NCI-H2196 treated with DMSO at 0.1 percent for 48 hours (cell line): ENCODE measurements at regions not wholly inside any gene's neighbourhood (a gene's known extent, or its start where the extent isn't known, plus 50 kb on each side); places are given as distances from the start of the nearest gene placed in this dataset.
"Not testable (repeated sequence)": the region's sequence is repeated elsewhere in the genome, so short reads cannot be mapped to it uniquely, and the experiment has no call there.

Experiments used
- DNase-seq: peaks from one replicate; lab custom pipeline; 2025; ENCODE audit not compliant: unreplicated experiment; lab: John Stamatoyannopoulos, UW

- DNase-seq, result no peak
These were observed 130.1 kb upstream of the ASCC3 start for GRCh38 chr6:101011186-101011585.

DNA sequence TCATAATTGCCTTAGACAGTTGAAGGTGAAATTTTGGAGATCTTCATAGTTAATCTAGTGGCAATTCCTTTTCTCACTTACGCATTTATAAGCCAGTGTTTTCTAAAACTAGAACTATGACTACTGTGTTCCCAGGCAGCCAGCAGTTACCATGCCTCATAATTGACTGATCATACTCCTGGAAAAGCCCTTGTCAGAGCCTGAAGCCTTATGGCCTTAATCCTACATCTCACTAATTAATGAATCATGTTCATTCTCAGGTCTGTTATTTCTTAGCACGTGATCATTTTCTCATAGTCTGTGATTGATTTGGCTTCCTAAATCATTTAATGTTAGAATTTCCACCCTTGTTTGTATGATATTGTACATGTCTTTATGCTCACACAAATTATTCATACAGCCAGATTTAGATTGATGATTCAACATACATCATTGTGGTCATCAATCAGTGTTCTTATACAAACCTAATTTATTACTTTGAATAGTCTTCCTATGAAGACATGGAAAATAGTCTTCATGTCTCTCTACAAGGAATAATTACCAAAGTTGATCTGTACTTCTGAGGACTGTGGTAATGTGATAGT, 132.6 kb upstream of the ASCC3 start:
- no peak for DNase-seq

DNA sequence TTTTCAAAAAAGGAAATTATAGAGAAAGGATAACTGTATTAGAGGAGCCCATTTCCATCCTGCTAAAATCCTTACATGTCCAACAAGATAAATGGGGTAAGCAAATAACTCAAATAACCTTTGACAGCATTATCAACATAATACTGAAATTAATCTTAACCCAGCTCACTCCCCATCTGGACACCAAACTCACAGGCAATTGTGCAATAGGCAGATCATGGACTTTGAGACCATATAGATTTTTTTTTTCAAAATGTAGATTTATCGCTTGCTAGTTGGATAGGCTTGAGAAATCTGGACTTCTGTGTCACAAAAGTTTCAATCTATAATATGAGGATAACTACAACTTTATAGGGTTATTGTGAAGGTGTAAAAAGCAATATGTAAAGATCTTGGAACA, 134.4 kb upstream of the ASCC3 start:
- no peak for DNase-seq

GRCh38 chr6:101016163-101016562, 135.0 kb upstream of the ASCC3 start:
- DNase-seq, result no peak

GRCh38 chr6:101018157-101018556, 137.0 kb upstream of the ASCC3 start:
- DNase-seq, result no peak

DNA sequence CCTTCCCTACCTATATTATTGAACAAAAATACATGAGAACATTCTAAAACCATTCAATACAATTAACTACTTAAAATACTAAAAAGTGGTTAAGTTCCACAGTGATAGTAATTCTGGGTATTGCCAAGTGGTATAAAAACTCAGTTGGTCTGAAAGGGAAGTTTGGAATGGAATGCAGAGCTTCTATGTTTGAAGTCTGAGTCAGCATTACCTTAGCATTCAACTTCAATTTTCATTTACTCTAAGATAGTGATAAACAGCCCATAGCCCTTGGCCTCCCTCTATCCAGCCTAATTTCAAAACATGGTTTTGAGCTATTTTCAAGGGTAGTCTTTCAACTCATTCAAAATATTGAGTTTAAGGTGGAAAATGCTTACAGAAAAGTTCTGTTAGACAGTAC, 140.4 kb upstream of the ASCC3 start:
- no peak for DNase-seq

DNA sequence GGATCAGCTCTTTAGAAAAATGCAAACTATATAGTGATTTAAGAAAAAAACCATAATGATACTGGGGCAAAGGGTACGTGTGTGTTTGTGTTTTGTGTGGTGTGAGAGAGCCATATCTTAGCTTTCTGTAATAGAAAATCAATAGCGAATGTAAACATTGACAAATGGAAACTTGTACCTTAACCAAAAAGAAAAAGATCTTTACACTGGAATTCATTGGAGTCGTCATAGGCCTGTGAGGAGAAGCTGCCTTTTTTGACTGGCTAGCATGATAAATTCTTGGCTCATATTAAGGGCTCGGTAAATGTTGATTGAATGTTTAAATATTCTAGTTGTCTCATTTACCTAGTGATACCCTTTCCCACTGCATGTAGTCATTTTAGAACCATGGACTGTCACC, 161.8 kb upstream of the ASCC3 start:
- DNase-seq, result no peak

- no peak for DNase-seq
These were observed 177.2 kb upstream of the ASCC3 start for GRCh38 chr6:101058296-101058695.

- no peak for DNase-seq
These were observed 185.4 kb upstream of the ASCC3 start for GRCh38 chr6:101066481-101066880.

DNA sequence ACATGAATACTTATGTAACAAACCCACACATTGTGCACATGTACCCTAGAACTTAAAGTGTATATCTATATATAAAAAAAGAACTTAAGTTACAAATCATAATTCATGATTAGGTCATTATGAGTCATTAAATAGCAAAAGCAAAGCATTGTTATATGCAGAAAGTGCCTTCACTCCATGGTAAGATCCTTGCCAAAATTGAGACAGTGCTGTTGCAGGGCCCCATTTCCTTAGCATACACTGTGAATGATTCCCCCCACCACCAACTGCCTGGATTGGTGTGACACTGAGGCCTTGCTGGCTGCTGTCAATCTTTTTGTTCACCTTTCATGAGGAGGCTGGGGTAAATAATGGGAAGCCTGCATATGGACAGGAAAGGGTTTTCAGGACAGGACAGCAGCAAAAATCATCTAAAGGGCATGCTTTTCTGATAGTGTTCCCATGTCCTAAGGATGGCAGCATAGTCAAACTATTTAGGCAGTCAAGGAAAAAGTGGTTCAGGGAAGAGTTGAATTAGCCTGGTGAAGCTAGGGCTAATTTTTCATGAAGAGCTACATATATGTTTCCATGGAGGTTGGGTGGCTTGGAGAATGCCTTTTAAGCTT, 188.2 kb upstream of the ASCC3 start:
- no peak for DNase-seq

DNA sequence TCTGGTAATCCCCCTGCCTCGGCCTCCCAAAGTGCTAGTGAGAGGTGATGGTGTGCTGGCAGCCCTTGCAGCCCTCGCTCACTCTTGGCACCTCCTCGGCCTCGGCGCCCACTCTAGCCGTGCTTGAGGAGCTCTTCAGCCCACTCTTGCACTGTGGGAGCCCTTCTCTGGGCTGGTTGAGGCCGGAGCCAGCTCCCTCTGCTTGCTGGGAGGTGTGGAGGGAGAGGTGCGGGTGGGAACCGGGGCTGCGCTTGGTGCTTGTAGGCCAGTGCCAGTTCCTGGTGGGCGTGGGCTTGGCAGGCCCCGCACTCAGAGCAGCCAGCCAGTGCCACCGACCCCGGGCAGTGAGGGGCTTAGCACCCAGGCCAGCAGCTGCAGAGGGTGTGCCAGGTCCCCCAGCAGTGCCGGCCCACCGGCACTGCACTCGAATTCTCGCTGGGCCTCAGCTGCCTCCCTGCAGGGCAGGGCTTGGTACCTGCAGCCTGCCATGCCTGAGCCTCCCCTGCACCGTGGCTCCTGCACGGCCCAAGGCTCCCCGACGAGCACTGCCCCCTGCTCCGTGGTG, 189.0 kb upstream of the ASCC3 start:
- no peak for DNase-seq

DNA sequence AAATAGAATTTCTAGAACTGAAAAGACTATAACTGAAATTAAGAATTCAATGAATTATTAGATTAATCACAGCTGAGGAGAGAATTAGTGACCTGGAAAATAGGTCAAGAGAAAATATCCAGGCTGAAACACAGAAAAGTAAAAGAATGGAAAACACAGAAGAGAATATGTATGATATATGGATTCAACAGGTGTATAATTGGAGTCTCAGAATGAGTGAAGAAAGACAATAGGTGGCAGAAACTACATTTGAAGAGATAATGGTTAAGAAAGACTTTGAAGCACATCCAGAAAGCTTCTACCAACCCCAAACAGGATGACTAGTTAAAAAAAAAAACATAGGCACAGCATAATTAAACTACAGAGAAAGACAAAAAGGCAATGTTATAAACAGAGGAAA, 196.2 kb upstream of the ASCC3 start:
- DNase-seq, result no peak

GRCh38 chr6:101079696-101080270, 198.7 kb upstream of the ASCC3 start:
- DNase-seq, result no peak

- DNase-seq, result no peak
These were observed 199.5 kb upstream of the ASCC3 start for GRCh38 chr6:101080597-101080996.

- DNase-seq, result no peak
These were observed 202.5 kb upstream of the ASCC3 start for GRCh38 chr6:101083533-101084175.

GRCh38 chr6:101085327-101085726, 204.2 kb upstream of the ASCC3 start:
- DNase-seq, result no peak

DNA sequence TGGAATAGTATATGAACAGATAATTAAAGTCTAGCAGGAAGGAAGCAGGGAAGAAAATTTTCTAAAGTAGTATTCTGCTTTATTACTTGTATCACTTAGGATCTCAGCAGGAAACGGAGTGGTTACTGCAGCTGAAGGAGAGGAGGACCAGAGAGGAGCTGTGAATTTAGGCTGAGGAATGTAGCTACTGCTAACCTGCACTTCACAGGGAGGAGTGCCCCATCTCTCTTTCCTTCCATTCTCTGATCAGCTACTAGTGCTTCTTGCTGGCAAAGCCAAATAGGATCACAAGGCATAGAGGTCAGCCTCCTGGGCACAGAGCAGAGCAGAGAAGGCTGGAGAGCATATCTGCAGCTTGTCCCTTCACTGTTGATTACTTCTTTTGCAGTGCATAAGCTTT, 205.3 kb upstream of the ASCC3 start:
- no peak for DNase-seq

DNA sequence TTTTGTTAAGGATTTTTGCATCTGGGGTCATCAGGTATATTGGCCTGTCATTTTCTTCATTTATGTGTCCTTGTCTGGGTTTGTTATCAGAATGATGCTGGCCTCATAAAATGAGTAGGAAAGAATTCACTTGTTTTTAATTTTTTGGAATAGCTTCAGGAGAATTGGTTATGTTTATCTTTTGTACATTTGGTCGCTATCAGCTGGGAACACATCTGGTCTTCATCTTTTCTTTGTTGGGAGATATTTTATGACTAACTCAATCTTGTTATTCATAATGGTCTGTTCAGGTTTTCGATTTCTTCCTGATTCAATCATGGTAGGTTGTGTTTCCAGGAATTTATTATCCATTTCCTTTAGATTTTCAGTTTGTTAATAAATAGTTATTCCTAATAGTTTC, 207.5 kb upstream of the ASCC3 start:
- DNase-seq, result no peak

GRCh38 chr6:101089640-101090039, 208.5 kb upstream of the ASCC3 start:
- DNase-seq, result no peak

- DNase-seq, result no peak
These were observed 209.2 kb upstream of the ASCC3 start for GRCh38 chr6:101090281-101090680.

DNA sequence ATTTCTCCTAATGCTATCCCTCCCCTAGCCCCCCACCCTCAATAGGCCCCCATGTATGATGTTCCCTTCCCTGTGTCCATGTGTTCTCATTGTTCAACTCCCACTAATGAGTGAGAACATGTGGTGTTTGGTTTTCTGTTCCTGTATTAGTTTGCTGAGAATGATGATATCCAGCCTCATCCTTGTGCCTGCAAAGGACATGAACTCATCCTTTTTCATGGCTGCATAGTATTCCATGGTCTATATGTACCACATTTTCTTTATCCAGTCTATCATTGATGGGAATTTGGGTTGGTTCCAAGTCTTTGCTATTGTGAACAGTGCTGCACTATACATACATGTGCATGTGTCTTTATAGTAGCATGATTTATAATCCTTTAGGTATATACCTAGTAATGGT, 217.5 kb upstream of the ASCC3 start:
- DNase-seq, result not testable (repeated sequence)

DNA sequence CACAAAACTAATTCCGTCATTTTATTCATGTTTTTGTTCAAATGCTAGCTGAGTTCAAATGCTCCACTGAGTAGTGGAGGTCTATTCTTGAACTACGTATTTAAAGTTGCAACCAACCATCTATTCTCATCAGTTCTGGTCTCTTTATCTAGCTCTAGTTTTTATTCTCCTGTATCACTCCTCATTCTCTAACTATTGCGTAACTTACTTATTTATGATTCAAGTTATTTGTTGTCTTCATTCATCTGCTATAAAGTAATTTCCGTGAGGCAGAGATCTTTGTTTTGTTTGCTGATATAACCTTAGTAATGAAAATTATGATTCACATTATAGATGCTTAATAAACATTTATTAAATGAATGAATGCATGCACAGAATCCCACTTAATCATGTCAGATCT, 221.6 kb upstream of the ASCC3 start:
- DNase-seq, result no peak
